ENCODE measurements at regions not wholly inside any gene's neighbourhood (a gene's known extent, or its start where the extent isn't known, plus 50 kb on each side); places are given as distances from the start of the nearest gene placed in this dataset.

DNA sequence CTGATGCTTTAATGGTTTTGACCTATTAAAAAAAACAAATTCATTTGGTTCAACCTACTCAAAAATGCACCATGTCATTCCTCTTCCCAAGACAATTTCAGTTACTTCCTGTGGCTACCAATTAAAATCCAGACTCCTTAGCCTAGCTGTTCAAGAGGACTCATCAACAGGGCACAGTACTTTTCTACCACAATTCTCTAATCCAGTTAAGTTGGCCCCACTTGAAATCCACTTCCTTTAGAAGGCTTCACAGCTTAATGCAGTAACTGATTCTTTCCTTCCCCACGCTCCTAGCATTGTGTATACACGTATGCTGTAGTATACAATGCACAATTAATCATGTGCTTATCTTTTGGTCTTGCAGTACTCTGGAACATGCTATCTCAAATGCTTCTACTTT, 129.8 kb downstream of the UGT8 start:
- ATAC-seq: no peak
- Histone ChIP-seq H3K4me3 (no peak overlapping the region), H3K4me1 (no peaks in the 10 kb centered on the region), H3K27ac (no peak overlapping the region), H3K9me3 (no peaks in the 10 kb centered on the region), H3K27me3 (no peaks in the 10 kb centered on the region), H3K36me3 (no peaks in the 10 kb centered on the region)
- TF ChIP-seq, protein P1, sequence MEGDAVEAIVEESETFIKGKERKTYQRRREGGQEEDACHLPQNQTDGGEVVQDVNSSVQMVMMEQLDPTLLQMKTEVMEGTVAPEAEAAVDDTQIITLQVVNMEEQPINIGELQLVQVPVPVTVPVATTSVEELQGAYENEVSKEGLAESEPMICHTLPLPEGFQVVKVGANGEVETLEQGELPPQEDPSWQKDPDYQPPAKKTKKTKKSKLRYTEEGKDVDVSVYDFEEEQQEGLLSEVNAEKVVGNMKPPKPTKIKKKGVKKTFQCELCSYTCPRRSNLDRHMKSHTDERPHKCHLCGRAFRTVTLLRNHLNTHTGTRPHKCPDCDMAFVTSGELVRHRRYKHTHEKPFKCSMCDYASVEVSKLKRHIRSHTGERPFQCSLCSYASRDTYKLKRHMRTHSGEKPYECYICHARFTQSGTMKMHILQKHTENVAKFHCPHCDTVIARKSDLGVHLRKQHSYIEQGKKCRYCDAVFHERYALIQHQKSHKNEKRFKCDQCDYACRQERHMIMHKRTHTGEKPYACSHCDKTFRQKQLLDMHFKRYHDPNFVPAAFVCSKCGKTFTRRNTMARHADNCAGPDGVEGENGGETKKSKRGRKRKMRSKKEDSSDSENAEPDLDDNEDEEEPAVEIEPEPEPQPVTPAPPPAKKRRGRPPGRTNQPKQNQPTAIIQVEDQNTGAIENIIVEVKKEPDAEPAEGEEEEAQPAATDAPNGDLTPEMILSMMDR (IDR thresholded peaks at IDR 0.05): no peak
- intact Hi-C loops (cut with DNase I): no loop called here
- DNase-seq: peak in 2 of 4 donors; percentile 3 to 5

DNA sequence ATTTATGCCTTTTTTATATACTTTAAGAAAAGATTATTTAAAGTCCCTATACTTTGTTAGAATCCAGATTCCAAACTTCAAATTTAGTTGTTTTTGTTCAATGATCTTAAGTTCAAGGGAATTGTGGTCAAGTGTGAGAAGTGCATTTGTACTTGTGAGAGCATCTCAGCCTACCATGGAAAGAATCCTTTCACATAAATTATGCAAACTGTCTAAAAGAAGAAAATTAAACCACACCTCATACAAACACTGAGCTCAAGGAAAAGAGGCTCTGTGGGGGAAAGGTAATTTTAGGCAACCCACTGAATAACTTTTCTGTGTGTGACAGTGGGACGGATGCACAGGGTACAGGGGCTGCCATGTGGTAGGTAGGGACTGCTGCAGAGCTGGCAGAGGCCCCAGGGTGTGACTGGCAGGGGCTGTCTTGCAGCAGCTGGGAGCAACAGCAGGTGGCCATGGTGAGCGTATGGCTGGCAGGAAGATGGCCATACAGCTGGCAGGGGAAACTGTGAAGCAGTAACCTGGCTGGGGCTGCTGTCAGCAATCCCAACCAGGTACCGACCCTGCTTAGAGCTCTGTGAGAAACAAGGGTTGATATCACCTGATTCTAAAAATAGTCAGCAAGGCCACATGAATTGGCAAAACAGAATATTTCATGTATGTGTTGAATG, 130.6 kb downstream of the UGT8 start:
- TF ChIP-seq, protein P1 (IDR thresholded peaks at IDR 0.05): no peak
- Histone ChIP-seq H3K36me3 (no peaks in the 10 kb centered on the region), H3K4me1 (no peaks in the 10 kb centered on the region), H3K4me3 (no peak overlapping the region), H3K27me3 (no peaks in the 10 kb centered on the region), H3K27ac (no peak overlapping the region), H3K9me3 (no peaks in the 10 kb centered on the region)
- peak in 1 of 4 donors; percentile 34 for DNase-seq
- ATAC-seq: no peak
- intact Hi-C loops (cut with DNase I): no loop called here

DNA sequence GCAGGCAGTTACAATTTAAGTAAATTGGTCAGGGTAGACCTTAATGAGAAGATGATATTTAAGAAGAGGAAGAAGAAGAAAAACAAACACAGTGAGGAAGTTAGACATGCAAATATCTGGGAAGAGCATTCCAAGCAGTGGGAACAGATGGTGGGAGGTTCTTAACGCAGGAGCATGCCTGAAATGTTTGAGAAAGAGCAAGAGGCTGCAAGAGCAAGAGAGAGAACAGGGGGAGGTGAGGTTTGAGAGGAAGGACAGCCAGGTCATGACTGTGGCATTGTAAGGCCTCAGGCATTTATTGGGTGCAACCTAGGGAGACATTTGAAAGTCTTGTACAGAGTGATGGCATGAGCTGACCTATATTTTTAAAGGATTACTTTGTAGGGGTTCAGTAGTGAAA, 136.0 kb downstream of the UGT8 start:
- Histone ChIP-seq H3K27ac (no peak overlapping the region), H3K4me3 (no peak overlapping the region), H3K36me3 (no peaks in the 10 kb centered on the region), H3K4me1 (no peaks in the 10 kb centered on the region), H3K27me3 (no peaks in the 10 kb centered on the region), H3K9me3 (no peaks in the 10 kb centered on the region)
- DNase-seq (no peak), ATAC-seq (no peak)
- TF ChIP-seq, protein P1 (IDR thresholded peaks at IDR 0.05): no peak
- intact Hi-C loops (cut with DNase I): no loop called here

DNA sequence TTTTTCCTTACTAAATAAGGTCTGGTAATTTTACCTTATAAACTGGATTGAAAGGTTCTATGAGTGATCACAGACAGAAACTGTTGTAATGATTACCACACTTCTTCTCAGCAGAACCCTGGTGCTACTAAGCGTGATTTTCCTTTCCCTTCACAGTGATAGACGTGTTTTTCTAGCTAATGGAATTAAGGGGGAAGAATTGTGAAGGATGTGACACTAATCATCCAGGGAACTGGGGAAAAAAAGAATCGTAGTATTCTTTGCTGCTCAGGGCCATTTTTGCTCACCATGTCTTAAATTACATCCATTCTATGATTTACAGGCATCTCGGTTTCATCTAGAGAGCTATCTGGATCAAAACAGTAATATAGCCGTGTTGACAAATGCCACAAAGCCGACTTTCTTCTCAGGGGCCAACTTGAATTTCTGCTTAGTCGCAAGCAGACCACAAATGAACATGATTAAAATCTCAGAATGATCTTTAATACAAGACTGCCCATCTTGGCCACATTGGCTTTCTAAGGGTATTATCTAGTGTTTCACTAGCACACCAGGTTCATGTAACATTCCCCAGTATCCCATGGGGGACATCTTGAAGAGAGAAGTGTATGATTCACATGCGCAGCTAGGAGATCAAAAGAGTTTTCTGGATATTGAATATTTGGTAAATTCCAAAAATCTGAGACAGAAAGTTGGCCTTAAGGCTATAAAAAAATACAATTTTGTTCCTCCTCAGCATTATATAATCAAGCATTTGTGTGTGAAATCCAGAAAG, 154.0 kb downstream of the UGT8 start:
- Histone ChIP-seq H3K4me1 (no peaks in the 10 kb centered on the region), H3K9me3 (no peaks in the 10 kb centered on the region), H3K36me3 (no peaks in the 10 kb centered on the region), H3K27me3 (peaks cover 0 to 2% of the 10 kb centered on the region in 2 donors), H3K4me3 (no peak overlapping the region), H3K27ac (no peak overlapping the region)
- intact Hi-C loops (cut with DNase I): no loop called here
- TF ChIP-seq, protein P1 (IDR thresholded peaks at IDR 0.05): no peak
- DNase-seq (no peak), ATAC-seq (no peak)

DNA sequence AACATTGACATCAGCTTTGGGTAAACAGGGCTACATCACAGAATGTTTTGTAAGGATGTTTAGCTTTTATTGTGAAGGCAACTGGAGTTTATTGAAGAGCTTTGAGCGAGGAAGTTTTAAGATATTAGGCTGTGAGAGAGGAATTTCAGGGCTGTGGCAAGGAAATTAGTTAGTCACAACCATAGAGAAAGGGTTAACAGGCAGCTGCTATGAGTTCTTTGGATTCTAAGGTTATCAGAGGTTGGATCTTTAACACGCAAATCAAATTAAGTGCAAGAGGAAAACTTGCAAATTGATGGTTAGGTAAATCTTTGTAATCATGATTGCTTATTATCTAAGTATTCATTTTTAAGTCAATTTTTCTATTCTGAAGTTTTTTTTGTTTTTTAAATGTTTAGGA, 156.0 kb downstream of the UGT8 start:
- H3K4me1 ChIP-seq: no peaks in the 10 kb centered on the region
- TF ChIP-seq, protein P1 (IDR thresholded peaks at IDR 0.05): no peak
- ATAC-seq (no peak), DNase-seq (no peak)
- H3K27me3 ChIP-seq: peaks cover 0 to 2% of the 10 kb centered on the region in 2 donors
- no peak overlapping the region for H3K4me3 ChIP-seq
- intact Hi-C loops (cut with DNase I): no loop called here
- no peaks in the 10 kb centered on the region for H3K36me3 ChIP-seq
- H3K27ac ChIP-seq: no peak overlapping the region
- H3K9me3 ChIP-seq: no peaks in the 10 kb centered on the region
